Spleen (tissue), 7 donors: ENCODE measurements at regions not wholly inside any gene's neighbourhood (a gene's known extent, or its start where the extent isn't known, plus 50 kb on each side); places are given as distances from the start of the nearest gene placed in this dataset.

Experiments
- POLR2A ChIP-seq, 3 donors: fragments of 450-650 bp; IDR thresholded peaks; one replicate each; pipeline ENCODE4 v1.5.1; 2017; ENCODE audit warnings: antibody characterized with exemption in 3 of 3, mild to moderate bottlenecking in 1 of 3
- POLR2AphosphoS5 ChIP-seq, 3 donors: sonication (generic); formaldehyde crosslinking; IDR thresholded peaks; one replicate each; pipeline ENCODE4 v1.5.1; 2017; ENCODE audit warnings: antibody characterized with exemption in 3 of 3
- TF ChIP-seq, protein P1 (sequence below), 11 experiments: fragments of 200-600 bp in 7 of 11; fragments of 450-650 bp in 4 of 11; sonication (generic) in 4 of 11; IDR thresholded peaks in 8 of 11; conservative IDR thresholded peaks in 3 of 11; 1 replicate in 7 of 11; 2 replicates in 4 of 11; pipeline versions ENCODE4 v1.4.0 to v1.8.0; 2016 to 2021; ENCODE audit warnings: antibody characterized with exemption in 11 of 11, inconsistent platforms in 4 of 11, mild to moderate bottlenecking in 1 of 11
- donor health status: DM: no; HTN: no; CAD: no; lungs with moderate emphysema.
- donor health status: DM: no; HTN: no; CAD: no.
- donor health status: DM: no; HTN: no; CAD: no.

DNA sequence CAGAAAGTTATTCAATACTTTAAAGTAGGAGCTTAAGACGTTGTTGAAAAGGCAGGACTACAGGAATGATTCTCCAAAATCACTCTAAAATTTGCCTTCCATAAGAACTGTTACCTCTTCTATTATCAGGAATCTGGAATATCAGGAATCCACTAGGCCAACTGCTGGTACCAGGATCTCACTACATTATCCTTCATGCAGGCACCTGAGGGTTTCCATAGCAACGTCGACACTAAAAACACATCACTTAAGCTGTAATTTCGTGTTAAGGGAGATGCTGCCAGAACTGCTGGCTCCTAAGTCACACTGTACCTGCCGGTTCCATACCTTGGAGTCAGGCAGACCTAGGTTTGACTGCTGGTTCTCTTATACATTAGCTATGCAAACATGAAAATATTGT is 139.7 kb upstream of the C1orf87 start:
- TF ChIP-seq, protein P1, sequence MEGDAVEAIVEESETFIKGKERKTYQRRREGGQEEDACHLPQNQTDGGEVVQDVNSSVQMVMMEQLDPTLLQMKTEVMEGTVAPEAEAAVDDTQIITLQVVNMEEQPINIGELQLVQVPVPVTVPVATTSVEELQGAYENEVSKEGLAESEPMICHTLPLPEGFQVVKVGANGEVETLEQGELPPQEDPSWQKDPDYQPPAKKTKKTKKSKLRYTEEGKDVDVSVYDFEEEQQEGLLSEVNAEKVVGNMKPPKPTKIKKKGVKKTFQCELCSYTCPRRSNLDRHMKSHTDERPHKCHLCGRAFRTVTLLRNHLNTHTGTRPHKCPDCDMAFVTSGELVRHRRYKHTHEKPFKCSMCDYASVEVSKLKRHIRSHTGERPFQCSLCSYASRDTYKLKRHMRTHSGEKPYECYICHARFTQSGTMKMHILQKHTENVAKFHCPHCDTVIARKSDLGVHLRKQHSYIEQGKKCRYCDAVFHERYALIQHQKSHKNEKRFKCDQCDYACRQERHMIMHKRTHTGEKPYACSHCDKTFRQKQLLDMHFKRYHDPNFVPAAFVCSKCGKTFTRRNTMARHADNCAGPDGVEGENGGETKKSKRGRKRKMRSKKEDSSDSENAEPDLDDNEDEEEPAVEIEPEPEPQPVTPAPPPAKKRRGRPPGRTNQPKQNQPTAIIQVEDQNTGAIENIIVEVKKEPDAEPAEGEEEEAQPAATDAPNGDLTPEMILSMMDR (IDR thresholded peaks at IDR 0.05 in 8 of 11, conservative IDR thresholded peaks at IDR 0.05 in 3 of 11): no peak
- TF ChIP-seq POLR2AphosphoS5 (IDR thresholded peaks at IDR 0.05) (no peak), POLR2A (IDR thresholded peaks at IDR 0.05) (no peak)
